Activated naive CD8-positive, alpha-beta T cell treated with anti-CD3 and anti-CD28 coated beads, Interleukin-2, amount 50 U/mL, for 16 hours (primary cell): ENCODE measurements at regions not wholly inside any gene's neighbourhood (a gene's known extent, or its start where the extent isn't known, plus 50 kb on each side); places are given as distances from the start of the nearest gene placed in this dataset.
"Not testable (repeated sequence)": the region's sequence is repeated elsewhere in the genome, so short reads cannot be mapped to it uniquely, and the experiment has no call there.

Experiments
- DNase-seq: peaks from one replicate; pipeline ENCODE4 v3.0.0-alpha.2; 2020; ENCODE audit warnings: low read depth, low spot score

DNA sequence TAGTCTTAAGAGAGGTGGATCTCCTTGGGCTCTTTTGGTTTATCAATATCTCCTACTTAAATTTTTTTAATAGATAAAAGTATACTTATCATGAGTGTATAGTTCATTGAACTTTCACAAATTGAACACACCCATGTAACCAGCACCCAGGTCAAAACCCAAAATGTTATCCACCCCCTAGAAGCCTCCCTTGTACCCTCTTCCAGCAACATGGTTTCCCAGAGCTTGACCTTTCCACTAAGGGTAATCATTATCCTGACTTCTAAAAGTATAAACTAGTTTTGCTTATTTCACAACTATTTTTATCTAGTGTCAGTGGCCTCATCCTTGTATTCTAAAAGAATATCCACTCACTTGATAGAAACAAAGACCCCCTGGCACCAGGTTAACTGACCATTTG, 106.8 kb downstream of the MDH1 start:
- DNase-seq, result no peak

DNA sequence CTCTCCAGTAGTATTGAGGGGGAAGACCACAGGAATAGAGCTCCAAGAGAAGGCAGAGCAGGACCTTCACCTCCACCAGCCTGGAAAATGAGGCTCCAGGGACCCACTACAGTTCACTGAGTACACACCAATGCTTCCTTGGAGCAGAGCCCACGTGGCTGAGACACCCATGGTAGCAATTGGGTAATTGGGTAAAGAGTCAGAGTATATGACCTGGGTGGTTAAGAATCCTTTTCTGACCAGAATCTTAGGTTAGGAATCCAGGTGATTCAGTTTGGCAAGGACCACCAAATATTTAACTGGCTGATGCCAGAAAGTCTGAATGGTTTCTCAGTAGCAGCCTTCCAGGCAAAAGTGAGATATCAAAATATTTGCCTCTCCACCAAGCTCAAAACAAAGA, 107.7 kb downstream of the MDH1 start:
- DNase-seq, result no peak

DNA sequence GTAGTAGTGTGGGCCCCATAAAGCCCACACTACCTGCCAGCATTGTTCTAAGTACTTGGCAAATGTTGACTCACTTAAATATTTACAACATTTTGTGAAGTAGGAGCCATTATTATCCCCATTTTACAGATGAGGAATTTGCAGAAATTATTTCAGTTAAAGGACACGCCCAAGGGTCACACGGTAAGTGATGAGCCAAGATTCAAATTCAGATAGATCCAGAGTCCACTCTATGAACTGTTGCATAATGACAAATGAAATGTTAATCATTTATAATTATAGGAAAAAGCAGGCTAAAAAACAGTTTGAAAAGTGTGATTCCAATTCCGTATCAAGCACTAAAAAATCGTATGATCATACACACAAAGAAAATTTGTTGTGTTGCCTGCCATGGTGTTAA, 108.4 kb downstream of the MDH1 start:
- no peak for DNase-seq

DNA sequence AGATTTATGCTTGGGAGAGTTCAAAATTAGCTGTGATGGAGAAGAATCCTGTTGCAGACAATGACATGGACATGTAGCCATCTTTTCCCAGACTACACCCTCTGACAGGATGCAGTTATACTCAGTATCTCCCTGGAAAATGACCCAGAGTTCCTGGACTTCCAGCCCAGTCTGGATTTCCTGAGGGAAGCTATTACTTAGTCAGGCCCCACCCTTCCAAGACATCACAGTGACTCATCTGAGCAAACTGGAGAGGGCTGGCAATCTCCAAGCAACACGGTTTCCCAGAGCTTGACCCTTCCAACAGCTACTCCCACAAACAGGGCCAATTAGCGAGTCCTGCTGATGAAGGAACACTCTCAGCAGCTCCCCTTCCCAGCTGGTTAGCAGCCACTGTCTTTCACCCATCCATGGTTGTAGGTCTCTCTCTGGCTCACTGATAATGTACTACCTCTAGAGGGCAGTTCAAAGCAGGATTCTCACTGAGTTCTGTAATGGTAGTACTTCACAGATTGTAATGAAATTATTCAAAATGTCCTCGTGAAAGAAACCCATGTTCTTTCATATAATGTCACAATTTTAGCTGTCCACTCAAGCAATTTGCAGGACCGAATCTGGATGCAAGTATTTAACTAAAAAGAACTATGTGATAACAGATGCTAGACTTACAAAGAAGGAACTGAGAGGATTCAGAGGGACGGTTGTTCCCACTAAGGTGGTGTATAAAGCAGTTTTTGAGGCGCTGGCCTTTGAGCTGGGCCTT, 110.2 kb downstream of the MDH1 start:
- no peak for DNase-seq

DNA sequence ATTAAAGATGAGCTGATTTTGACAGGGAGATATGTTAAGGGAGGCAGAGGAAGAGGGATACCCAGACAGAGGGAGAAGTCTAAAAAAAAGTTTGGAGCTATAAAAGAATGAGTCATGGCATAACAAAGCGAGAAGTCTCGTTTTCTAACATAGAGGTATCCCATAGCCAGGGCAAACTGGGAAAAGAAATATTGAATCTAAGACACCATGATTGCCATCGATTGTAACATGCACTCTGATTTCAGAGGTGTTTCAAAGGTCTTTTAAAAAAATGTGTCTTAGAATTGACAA, 110.7 kb downstream of the MDH1 start:
- DNase-seq, result no peak

DNA sequence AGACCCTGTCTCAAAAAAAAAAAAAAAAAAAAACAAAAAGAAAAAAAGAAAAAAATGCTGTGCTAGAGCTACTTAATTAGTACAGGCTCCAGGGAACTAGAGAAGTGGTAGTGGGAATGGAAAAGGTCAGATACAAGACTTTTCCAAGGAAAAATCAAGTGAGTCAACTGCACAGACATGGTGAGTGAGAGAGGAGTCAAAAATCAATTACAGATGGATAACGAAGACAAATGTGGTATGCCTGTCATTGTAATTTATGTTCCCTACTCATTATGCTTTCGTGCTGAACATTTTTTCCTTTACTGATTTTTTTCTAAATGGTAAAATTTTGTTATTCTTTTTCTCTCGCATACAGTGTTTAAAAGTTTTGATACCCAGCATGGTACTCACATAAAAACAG, 111.5 kb downstream of the MDH1 start:
- DNase-seq, result no peak

DNA sequence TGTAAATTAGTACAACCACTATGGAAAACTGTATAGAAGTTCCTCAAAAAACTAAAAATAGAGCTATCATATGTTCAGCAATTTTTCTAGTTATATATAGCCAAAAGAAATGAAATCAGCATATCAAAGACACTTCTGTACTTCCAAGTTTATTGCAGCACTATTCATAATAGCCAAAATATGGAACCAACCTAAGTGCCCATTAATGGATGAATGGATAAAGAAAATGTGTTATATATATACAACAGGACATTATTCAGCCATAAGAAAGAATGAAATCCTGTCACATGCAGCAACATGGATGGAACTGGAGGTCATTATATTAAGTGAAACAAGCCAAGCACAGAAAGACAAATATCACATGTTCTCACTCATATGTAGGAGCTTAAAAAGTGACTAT, 112.6 kb downstream of the MDH1 start:
- DNase-seq, result no peak

DNA sequence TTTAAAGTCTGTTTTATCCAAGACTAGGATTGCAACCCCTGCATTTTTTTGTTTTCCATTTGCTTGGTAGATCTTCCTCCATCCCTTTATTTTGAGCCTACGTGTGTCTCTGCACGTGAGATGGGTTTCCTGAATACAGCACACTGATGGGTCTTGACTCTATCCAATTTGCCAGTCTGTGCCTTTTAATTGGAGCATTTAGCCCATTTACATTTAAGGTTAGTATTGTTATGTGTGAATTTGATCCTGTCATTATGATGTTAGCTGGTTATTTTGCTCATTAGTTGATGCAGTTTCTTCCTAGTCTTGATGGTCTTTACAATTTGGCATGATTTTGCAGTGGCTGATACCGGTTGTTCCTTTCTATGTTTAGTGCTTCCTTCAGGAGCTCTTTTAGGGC, 117.3 kb downstream of the MDH1 start:
- not testable (repeated sequence) for DNase-seq

DNA sequence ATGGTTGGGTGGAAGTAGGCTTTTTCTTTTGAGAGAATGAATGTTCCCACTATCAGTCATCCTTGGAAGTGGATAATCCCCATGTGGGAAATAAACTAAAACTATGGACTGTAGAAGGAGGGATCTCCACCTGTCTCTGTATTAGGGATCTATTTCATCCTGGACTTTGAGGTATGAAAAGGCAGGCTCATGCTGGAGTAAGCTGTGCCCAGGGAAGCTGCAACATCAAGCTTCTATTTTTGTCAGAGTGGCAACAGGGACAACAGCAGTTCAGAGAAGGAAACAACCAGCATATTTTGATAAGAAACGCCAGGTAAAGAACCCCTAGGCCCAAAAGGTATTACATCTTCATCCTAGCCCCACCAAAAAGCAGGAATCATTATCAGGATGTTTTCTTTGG, 122.0 kb downstream of the MDH1 start:
- DNase-seq, result no peak

DNA sequence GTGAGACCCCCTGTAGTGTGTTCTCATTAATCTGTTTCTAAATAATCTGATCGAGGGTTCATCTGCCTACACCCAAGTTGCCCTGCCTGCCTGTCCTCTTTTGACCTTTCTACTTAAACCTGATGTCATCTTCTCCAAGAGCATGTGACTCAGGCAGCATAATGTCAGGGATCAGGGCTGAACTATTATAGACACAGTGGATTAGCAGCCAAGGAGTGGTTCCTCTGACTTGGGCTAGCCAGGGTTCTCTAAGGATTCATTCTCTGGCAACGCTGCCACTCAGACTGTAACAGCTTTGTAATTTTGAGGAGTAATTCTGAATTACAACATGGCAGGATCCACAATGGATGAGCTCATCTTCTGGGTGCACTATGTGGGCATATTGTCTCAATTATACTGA, 124.0 kb downstream of the MDH1 start:
- DNase-seq, result no peak

DNA sequence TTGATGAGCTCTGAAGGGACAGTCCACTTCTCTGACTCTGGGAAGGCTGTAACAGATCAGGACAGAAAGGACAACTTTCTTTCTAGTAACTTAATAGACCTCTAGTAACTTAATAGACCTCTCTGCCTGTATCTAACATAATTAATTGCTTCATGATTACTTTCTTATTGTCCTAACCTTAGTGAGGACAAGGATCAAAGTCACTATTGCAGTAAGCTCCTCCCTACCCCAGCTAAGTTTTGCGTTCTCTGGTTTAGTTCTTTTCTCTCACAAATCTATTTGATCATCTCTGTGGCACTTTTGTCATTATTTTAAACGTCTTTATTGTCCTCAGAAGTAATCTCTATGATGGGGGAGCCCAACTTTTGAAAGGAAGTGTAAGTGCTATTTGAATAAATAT, 125.5 kb upstream of the UGP2 start:
- DNase-seq, result no peak

DNA sequence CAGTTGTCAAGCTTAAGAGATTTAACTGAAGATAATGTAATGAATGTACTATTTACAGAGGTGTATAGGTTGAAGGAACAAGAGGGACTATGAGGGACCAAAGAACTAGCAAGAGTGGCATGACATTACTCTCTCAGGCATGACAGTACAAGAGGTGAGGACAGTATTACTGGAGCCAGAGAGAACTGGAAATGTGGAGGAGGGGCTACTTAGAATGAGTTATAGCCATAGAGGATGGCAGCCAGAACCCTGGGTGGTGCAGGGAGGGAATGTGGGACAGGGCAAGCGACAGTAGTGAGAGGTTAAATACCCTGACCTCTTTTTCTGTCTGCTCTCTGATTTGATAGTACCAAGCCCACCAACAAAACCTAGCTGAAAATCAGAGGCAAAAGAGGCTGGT, 122.6 kb upstream of the UGP2 start:
- no peak for DNase-seq

DNA sequence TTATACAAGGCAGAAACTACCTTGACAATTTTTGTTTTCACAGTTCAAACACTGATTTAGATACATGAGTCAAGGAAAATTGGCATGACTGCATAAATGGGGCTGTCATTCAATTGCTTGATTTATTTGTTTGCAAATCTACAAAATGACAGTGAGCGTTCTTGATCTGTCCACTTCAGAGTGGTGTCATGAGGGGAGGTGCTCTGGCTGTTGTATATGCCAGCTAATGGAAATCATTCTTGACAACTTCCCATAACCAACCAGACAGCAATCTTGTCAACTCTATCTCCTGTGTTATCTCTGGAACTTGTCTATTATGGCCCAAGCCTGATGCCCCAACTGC, 120.6 kb upstream of the UGP2 start:
- DNase-seq, result no peak

DNA sequence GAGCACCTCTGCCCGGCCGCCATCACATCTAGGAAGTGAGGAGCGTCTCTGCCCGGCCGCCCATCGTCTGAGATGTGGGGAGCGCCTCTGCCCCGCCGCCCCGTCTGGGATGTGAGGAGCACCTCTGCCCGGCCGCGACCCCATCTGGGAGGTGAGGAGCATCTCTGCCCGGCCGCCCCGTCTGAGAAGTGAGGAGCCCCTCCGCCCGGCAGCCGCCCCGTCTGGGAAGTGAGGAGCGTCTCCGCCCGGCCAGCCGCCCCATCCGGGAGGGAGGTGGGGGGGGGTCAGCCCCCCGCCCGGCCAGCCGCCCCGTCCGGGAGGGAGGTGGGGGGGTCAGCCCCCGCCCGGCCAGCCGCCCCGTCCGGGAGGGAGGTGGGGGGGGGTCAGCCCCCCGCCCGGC, 119.4 kb upstream of the UGP2 start:
- DNase-seq, result not testable (repeated sequence)

DNA sequence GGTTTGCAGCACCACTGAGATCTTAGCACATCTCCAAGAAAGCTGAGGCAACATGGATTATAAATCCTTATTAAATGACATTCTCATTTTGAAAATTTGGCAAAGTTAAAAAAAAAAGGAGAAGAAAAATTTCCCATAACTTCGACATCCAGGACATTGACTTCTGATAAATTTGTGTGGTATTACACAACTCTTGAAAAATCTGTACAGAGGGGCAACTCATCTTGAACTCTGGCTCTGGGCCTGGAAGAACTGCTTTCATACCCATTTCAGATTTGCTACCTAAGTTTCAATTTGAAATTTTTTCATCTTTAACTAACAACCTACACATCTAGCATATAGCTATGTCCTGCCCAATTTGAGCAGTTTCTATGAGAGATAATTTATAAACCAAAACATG, 118.0 kb upstream of the UGP2 start:
- no peak for DNase-seq

DNA sequence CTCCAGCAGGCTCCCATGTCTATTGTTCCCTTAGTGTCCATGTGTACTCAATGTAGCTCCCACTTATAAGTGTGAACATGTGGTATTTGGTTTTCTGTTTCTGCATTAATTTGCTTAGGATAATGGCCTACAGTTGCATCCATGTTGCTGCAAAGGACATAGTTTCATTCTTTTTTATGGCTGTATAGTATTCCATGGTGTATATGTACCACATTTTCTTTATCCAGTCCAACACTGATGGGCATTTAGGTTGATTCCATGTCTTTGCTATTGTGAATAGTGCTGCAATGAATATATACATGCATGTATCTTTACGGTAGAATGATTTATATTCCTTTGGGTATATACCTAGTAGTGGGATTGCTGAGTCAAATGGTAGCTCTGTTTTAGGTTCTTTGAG, 116.5 kb upstream of the UGP2 start:
- DNase-seq, result not testable (repeated sequence)

DNA sequence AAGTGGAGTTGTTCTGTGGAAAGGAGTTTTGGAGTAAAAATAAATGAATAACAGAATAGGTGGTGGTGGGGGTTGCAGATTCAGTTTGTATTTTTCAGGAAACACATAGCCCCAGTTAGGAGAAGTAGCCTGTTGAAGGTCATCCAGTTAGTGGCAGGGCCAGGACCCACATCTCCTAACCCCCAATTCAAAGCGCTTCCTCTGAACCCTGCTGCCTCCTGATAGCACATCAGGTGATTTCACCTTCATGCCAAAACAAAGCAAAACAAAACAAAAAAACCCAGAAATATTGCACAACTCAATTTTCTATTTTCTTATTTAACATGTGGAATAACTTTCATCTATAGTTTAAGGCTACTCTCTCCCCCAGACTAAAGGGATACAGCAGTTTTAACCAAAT, 112.3 kb upstream of the UGP2 start:
- no peak for DNase-seq

DNA sequence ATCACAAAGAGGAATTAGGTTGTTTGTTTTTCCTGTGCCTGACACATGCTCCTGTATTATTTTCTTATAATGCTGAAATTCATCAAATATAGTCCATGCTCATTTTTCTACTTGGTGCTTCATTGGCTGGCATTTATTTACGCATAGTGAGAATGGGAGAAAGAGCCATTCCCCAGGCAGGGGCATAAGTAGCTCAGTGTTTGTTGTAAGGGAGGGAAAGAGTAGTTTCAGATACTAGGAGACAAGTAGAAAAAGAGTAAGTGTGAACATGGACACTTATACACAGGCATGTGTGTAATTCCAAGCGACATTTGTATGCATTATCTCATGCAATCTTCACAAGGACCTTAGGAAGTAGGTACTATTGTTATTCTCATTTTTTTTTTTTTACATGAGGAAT, 111.9 kb upstream of the UGP2 start:
- DNase-seq, result no peak

DNA sequence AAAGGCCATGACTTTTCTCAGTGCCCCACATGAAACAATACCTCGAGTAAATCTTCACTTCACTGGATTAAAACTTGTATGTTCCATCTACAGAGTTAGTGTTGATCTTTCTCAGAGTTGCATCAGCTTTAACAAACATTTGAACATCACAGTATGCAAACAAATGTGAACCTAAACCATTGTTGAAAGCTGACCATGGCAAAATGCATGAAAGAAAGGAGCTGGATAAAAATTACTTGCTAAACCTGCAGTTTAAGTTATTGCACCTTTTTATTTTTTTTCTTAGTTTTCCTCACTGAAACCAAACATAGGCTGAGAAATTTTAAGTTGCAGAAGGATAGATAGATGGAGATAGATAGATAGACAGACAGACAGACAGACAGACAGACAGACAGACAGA, 107.2 kb upstream of the UGP2 start:
- no peak for DNase-seq

DNA sequence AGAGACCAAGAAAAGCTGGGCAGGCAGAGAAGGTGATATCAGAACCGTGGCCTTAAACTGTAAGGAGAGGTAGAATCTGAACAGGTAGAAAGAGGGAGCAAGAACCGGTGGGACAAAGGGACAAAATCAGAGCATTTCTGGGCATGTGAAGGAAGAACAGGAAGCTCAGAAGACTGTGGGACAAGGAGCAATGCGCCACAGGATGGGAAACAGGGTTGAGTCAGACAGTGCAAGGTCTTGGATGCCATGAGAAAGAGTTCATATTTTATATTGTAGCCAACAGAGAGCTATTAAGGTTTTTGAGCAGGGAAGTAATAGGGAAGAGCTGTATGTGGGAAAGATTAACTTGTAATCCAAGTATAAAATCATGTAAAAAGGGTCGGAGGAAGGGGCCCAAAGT, 106.4 kb upstream of the UGP2 start:
- no peak for DNase-seq

DNA sequence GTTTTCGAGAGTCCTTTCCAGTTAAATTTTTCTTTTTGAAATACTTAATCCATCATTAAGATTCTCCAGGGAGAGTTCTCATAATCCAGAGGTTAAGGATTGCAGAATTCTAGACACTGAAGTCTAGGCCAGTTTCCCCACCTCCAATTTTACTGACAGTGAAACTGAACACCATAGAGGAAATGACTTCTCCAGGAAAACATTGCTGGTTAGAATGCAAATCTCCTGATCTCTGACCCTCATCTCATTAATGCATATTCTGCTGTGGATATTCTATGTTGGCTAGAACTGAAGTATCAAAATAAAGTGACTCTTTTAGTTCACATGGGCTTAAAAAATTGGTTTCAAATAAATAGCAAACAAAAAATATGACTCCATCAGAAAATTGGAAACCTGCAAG, 105.8 kb upstream of the UGP2 start:
- no peak for DNase-seq

DNA sequence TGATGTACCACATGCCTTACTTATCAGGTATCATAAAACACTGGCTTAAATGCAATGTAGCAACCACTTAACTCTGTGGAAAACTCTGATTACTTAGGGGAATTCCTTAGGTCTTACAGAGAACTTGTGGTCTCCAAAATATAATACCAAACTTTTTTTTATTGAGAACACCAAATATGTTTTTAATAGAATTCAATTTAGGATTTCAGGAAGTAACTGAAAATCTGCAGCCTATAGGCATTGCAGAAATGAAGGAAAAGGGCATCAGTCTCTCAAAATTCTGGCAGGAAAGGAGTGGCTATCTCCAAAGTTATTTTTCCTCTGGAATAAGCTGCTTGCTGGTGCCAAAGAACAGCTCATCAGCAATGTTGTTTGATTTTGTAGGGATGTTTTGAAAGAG, 105.3 kb upstream of the UGP2 start:
- no peak for DNase-seq

DNA sequence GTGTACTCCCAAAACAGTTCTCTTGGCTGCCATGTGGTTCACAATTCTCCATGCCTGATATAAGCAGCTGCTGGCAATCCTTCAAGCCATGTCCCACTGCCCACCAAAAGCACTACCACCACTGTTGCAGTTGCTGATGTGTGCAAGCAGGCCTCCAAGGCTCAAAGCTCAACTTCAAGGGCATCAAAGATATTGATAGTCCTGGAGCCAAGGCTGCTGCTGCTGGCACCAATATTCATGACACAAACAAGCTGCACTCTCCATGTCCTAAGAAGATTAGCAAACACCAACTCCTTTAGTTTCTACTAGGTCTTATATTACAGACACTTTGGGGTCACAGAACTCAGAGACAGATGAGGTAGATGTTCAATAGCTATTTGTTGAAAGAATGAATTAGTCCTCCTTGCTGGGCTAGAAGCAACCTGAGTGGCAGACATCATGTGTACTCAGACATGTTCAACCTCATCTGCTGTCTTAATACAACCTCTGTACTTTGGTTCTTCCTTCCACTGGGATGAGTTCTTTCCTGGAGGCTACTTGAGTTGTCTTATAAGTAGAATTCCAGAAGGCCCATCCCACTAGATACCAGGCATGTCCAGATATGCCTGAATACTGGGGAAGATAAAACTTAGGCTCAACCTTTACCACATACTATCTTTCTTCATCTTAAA, 104.5 kb upstream of the UGP2 start:
- DNase-seq, result no peak

DNA sequence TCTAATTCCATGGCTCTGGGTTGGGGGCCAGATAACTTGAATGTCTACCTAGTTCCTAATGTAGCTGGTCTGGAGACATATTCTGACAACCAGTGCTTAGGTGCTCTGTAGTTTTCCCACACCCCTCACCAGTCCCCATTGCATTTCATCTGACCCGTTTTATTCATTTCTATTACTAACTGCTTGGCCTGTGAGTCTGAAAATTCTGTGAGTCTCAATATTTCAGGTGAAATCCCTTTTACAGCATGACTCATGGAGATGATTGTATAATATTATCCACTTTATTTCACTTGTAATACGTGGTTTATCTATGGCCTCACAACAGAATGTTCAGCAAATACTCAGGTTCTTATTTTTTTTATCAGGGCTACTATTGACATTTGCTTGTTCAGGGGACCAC, 103.7 kb upstream of the UGP2 start:
- DNase-seq, result no peak
